Right atrium auricular region (tissue), 2 donors: ENCODE measurements at regions not wholly inside any gene's neighbourhood (a gene's known extent, or its start where the extent isn't known, plus 50 kb on each side); places are given as distances from the start of the nearest gene placed in this dataset.
"Not testable (repeated sequence)": the region's sequence is repeated elsewhere in the genome, so short reads cannot be mapped to it uniquely, and the experiment has no call there.

ENCODE experiments used
- DNase-seq: peaks from one replicate; pipeline ENCODE4 v3.0.0-alpha.2; 2019; ENCODE audit warnings: low spot score
- H3K27ac ChIP-seq, 2 donors: fragments of 200-600 bp; sonication (generic); 1 replicate in 1 of 2; 2 replicates in 1 of 2; pipeline ENCODE4 v1.5.1; 2016 to 2019
- H3K27me3 ChIP-seq, 2 donors: fragments of 200-600 bp; sonication (generic); one replicate each; pipeline versions ENCODE4 v1.5.1 to v1.6.0; 2017 to 2019
- H3K36me3 ChIP-seq: fragments of 200-600 bp; sonication (generic); one replicate; pipeline ENCODE4 v1.5.1; 2016
- H3K4me1 ChIP-seq, 2 donors: fragments of 200-600 bp; sonication (generic); one replicate each; pipeline versions ENCODE4 v1.5.1 to v1.6.0; 2017 to 2019
- H3K4me3 ChIP-seq, 2 donors: fragments of 200-600 bp; sonication (generic); 1 replicate in 1 of 2; 2 replicates in 1 of 2; pipeline ENCODE4 v1.5.1; 2017 to 2019; ENCODE audit warnings: mild to moderate bottlenecking in 1 of 2, moderate library complexity in 1 of 2
- H3K9me3 ChIP-seq, 2 donors: fragments of 200-600 bp; sonication (generic); one replicate each; pipeline ENCODE4 v1.5.1; 2019
- TF ChIP-seq, protein P1 (sequence below), 2 donors: fragments of 200-600 bp; sonication (generic); IDR thresholded peaks; one replicate each; pipeline ENCODE4 v1.5.1; 2019; ENCODE audit warnings: antibody characterized with exemption in 2 of 2

DNA sequence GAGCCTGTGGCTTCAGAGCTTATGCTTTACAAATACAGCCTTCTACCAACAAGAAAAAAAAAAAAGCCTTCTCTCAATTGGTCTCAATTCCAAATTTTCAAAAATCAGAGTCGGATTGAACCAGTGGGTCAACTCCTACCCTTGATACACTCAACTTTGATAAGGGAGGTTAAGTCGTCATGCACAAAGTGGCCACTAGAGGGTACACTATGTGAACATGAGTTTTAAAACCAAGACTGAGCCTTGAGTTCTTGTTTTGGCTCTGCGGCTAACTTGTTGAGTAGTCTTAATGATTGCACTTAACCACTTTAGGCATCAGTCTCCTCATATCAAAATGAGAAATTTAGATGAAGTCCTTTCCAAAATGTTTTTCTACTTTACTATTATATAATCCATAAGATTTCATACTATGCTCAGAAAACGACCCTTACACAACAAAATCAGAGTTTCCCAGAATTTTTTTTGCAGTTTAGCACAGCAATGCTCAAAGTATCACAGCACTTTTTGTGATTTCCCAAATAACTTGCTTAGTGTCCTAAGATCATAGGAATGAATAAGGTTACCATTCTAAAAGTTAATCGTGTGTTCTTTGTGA lies 92.9 kb upstream of the MTAP start:
- Histone ChIP-seq H3K4me3 (no peak overlapping the region), H3K4me1 (no peaks in the 10 kb centered on the region), H3K27me3 (no peaks in the 10 kb centered on the region), H3K36me3 (no peaks in the 10 kb centered on the region), H3K9me3 (no peaks in the 10 kb centered on the region), H3K27ac (no peak overlapping the region)
- peak; percentile 82 for DNase-seq
- TF ChIP-seq, protein P1, sequence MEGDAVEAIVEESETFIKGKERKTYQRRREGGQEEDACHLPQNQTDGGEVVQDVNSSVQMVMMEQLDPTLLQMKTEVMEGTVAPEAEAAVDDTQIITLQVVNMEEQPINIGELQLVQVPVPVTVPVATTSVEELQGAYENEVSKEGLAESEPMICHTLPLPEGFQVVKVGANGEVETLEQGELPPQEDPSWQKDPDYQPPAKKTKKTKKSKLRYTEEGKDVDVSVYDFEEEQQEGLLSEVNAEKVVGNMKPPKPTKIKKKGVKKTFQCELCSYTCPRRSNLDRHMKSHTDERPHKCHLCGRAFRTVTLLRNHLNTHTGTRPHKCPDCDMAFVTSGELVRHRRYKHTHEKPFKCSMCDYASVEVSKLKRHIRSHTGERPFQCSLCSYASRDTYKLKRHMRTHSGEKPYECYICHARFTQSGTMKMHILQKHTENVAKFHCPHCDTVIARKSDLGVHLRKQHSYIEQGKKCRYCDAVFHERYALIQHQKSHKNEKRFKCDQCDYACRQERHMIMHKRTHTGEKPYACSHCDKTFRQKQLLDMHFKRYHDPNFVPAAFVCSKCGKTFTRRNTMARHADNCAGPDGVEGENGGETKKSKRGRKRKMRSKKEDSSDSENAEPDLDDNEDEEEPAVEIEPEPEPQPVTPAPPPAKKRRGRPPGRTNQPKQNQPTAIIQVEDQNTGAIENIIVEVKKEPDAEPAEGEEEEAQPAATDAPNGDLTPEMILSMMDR (IDR thresholded peaks at IDR 0.05): peak; percentile 75 to 77

DNA sequence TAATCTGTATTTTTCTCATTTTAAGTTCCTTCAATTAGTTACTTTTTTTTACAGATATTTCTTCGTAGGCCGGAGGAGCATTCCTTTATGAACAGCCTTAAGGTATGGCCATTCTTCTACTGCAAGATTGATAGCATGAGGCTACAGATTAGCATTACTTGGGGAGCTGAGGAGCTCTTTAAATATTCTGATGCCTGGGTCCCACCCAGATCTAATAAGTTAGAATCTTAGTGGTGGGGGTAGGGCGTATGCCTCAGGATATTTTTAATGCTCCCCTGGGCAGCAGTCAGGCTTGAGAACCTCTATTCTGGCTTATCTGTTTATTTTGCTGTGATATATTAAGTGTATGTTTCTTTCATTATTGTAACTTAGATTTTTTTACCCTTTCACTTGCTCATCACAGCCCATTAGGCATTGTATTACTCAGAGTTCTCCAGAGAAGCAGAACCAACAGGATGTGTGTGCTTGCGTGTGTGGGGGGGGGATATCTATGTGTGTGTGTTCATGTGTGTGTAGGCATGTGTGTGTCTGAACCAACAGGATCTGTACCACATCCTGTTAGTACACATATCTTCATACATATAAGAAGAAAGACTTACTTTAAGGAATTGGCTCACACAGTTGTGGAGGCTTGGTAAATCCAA lies 91.8 kb upstream of the MTAP start:
- no peak for DNase-seq
- no peak overlapping the region for H3K4me3 ChIP-seq
- no peaks in the 10 kb centered on the region for H3K27me3 ChIP-seq
- no peaks in the 10 kb centered on the region for H3K36me3 ChIP-seq
- TF ChIP-seq, protein P1 (IDR thresholded peaks at IDR 0.05): no peak
- no peaks in the 10 kb centered on the region for H3K9me3 ChIP-seq
- no peaks in the 10 kb centered on the region for H3K4me1 ChIP-seq
- H3K27ac ChIP-seq: no peak overlapping the region

DNA sequence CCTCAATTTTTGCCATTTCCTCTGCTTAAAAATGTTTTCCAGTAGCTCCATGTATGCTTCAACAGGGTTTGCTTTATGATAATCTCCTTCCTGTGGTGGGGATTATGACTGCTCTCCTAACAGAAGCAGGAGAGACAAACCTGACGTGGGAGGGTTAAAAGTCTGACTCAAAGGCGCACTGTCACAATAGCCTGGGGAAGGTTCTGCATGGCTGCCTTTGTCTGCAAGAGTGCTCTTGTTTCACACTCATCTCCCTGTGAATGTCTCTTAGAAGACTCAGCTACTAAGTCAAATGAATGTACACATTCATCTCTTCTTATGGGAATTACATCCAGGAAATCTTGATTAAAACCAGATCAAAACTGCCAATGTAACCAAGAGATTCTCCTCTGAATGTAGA lies 90.9 kb upstream of the MTAP start:
- no peaks in the 10 kb centered on the region for H3K36me3 ChIP-seq
- no peaks in the 10 kb centered on the region for H3K27me3 ChIP-seq
- DNase-seq: no peak
- no peak overlapping the region for H3K4me3 ChIP-seq
- TF ChIP-seq, protein P1 (IDR thresholded peaks at IDR 0.05): no peak
- H3K9me3 ChIP-seq: no peaks in the 10 kb centered on the region
- H3K27ac ChIP-seq: no peak overlapping the region
- H3K4me1 ChIP-seq: no peaks in the 10 kb centered on the region

DNA sequence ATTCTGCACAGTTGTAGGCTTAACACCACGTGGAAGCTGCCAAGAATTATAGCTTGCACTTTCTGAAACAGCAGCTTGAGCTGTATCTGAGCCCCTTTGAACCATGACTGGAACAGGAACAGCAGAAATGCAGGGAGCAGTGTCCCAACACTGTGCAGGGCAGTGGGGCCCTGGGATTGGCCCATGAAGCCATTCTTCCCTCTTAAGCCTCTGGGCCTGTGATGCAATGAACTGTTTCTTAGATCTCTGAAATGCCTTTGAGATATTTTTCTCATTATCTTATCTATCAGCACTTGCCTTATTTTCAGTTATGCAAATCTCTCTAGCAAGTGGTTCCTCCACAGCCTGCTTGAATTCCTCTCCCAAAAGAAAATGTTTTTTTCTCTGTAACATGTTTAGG lies 87.0 kb upstream of the MTAP start:
- no peaks in the 10 kb centered on the region for H3K27me3 ChIP-seq
- H3K9me3 ChIP-seq: no peaks in the 10 kb centered on the region
- no peak overlapping the region for H3K4me3 ChIP-seq
- TF ChIP-seq, protein P1 (IDR thresholded peaks at IDR 0.05): no peak
- H3K4me1 ChIP-seq: no peaks in the 10 kb centered on the region
- no peaks in the 10 kb centered on the region for H3K36me3 ChIP-seq
- H3K27ac ChIP-seq: no peak overlapping the region
- no peak for DNase-seq

DNA sequence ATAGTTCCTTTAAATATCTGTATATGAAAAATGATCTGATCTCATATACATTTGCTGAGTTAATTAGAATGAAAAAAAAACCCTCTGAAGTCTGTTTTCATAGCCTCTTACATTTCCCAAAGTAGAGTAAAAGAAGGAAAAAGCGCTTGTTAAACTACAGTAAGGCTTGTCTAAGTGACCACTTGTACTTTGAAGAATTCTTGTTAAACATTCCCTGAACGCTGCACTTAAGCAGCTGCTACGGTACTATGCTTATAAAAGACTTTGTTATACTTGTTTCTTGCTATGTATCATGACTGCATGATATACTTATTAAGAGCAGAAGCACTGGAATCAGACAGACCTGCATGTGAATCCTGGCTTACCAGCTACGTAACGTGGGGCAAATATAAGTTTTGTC lies 81.7 kb upstream of the MTAP start:
- TF ChIP-seq, protein P1 (IDR thresholded peaks at IDR 0.05): no peak
- Histone ChIP-seq H3K27ac (no peak overlapping the region), H3K4me3 (no peak overlapping the region), H3K9me3 (no peaks in the 10 kb centered on the region), H3K36me3 (no peaks in the 10 kb centered on the region), H3K4me1 (no peaks in the 10 kb centered on the region), H3K27me3 (no peaks in the 10 kb centered on the region)
- no peak for DNase-seq

DNA sequence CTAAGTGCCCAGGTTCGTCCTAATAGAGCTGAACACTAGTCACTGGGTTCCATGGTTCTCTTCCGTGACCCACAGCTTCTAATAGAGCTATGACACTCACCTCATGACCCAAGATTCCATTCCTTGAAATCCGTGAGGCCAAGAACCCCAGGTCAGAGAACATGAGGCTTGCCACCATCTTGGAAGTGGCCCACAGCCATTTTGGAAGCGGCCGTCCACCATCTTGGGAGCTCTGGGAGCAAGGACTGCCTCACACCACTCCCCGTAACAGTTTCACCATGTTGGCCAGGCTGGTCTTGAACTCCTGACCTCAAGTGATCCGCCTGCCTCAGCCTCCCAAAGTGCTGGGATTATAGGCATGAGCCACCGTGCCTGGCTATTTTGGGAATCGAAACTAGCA lies 75.0 kb upstream of the MTAP start:
- not testable (repeated sequence) for H3K27me3 ChIP-seq, H3K27ac ChIP-seq, H3K9me3 ChIP-seq, H3K4me1 ChIP-seq, H3K4me3 ChIP-seq, DNase-seq, H3K36me3 ChIP-seq
